ENCODE measurements at regions not wholly inside any gene's neighbourhood (a gene's known extent, or its start where the extent isn't known, plus 50 kb on each side); places are given as distances from the start of the nearest gene placed in this dataset.

DNA sequence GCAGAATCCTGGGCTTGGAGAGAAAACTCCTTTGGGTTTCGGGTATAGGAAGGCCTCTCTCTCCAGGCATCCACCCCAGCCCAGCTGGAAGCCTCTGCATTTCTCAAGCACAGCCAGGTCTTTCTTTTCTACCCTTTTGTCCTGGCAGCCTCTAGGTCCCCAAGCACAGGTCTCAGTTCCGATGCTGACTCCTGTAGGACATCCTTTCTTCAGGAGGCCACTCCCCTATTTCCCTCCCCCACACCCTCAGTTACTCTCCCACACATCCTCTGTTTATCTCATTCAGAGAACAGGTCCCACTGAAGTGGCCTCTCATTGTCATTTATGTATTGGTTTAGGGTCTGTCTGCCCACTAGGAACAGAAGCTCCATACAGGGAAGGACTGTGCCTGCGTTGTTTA, 352.6 kb downstream of the VRK1 start:
- TF ChIP-seq, protein P1, sequence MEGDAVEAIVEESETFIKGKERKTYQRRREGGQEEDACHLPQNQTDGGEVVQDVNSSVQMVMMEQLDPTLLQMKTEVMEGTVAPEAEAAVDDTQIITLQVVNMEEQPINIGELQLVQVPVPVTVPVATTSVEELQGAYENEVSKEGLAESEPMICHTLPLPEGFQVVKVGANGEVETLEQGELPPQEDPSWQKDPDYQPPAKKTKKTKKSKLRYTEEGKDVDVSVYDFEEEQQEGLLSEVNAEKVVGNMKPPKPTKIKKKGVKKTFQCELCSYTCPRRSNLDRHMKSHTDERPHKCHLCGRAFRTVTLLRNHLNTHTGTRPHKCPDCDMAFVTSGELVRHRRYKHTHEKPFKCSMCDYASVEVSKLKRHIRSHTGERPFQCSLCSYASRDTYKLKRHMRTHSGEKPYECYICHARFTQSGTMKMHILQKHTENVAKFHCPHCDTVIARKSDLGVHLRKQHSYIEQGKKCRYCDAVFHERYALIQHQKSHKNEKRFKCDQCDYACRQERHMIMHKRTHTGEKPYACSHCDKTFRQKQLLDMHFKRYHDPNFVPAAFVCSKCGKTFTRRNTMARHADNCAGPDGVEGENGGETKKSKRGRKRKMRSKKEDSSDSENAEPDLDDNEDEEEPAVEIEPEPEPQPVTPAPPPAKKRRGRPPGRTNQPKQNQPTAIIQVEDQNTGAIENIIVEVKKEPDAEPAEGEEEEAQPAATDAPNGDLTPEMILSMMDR (IDR thresholded peaks at IDR 0.05; ENCODE audit: poor library complexity, severe bottlenecking): no peak
- no peak for TF ChIP-seq RAD21 (conservative IDR thresholded peaks at IDR 0.05)
- no peak for TF ChIP-seq EP300 (conservative IDR thresholded peaks at IDR 0.05; ENCODE audit: poor library complexity, severe bottlenecking)
- TF ChIP-seq TAF1 (IDR thresholded peaks at IDR 0.05; ENCODE audit: low read depth): no peak
- TF ChIP-seq MXI1 (conservative IDR thresholded peaks at IDR 0.05; ENCODE audit: poor library complexity, severe bottlenecking): no peak
- TF ChIP-seq SMC3 (conservative IDR thresholded peaks at IDR 0.05; ENCODE audit: poor library complexity): no peak
- TF ChIP-seq EZH2 (IDR thresholded peaks at IDR 0.05; ENCODE audit: borderline replicate concordance, insufficient read depth, low read length, poor library complexity, severe bottlenecking): no peak
- TF ChIP-seq, protein P2, sequence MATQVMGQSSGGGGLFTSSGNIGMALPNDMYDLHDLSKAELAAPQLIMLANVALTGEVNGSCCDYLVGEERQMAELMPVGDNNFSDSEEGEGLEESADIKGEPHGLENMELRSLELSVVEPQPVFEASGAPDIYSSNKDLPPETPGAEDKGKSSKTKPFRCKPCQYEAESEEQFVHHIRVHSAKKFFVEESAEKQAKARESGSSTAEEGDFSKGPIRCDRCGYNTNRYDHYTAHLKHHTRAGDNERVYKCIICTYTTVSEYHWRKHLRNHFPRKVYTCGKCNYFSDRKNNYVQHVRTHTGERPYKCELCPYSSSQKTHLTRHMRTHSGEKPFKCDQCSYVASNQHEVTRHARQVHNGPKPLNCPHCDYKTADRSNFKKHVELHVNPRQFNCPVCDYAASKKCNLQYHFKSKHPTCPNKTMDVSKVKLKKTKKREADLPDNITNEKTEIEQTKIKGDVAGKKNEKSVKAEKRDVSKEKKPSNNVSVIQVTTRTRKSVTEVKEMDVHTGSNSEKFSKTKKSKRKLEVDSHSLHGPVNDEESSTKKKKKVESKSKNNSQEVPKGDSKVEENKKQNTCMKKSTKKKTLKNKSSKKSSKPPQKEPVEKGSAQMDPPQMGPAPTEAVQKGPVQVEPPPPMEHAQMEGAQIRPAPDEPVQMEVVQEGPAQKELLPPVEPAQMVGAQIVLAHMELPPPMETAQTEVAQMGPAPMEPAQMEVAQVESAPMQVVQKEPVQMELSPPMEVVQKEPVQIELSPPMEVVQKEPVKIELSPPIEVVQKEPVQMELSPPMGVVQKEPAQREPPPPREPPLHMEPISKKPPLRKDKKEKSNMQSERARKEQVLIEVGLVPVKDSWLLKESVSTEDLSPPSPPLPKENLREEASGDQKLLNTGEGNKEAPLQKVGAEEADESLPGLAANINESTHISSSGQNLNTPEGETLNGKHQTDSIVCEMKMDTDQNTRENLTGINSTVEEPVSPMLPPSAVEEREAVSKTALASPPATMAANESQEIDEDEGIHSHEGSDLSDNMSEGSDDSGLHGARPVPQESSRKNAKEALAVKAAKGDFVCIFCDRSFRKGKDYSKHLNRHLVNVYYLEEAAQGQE (IDR thresholded peaks at IDR 0.05; ENCODE audit: borderline replicate concordance): no peak

All from neural cell (in vitro differentiated cells).